ENCODE measurements at regions not wholly inside any gene's neighbourhood (a gene's known extent, or its start where the extent isn't known, plus 50 kb on each side); places are given as distances from the start of the nearest gene placed in this dataset.

GRCh38 chr17:413706-414380 is 61.2 kb upstream of the RPH3AL start:
- Histone ChIP-seq H3K36me3 (replicated peaks in 1 of 2; ENCODE audit: insufficient read depth in 1 of 2, low read depth in 2 of 2) (no peaks in the 10 kb centered on the region), H3K27me3 (no peaks in the 10 kb centered on the region), H3K4me3 (no peak overlapping the region), H3K9me3 (no peaks in the 10 kb centered on the region), H3K4me1 (peaks cover 24% of the 10 kb centered on the region), H3K27ac (no peak overlapping the region)
- intact Hi-C loops (cut with DNase I), result no loop called here
- DNase-seq (no peak), ATAC-seq (no peak)
- WGBS, 2 donors, result 55 to 85% methylated on average over 22 to 25 of the region's 25 CpGs
- TF ChIP-seq POLR2A (IDR thresholded peaks at IDR 0.05) (no peak), CTCF (IDR thresholded peaks at IDR 0.05) (no peak)

DNA sequence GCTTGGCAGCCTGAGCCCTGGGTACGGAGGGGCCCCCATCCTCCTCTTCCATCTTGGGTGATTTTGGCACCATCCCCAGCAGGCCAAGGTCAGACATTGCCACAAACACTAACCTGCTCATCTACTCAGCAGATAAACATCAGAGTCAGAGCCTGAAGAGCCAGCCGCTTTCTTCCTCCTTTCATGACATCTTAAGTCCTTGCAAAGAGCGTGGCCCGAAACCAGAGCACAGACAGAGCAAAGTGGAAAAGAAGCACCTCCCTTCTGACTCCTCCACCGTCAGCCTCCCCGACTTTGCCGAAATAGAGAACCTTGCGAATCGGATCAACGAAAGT is 60.4 kb upstream of the RPH3AL start:
- H3K27me3 ChIP-seq, result no peaks in the 10 kb centered on the region
- H3K36me3 ChIP-seq (replicated peaks in 1 of 2; ENCODE audit: insufficient read depth in 1 of 2, low read depth in 2 of 2), result no peaks in the 10 kb centered on the region
- DNase-seq, result no peak
- H3K27ac ChIP-seq, result no peak overlapping the region
- ATAC-seq, result no peak
- intact Hi-C loops (cut with DNase I), result no loop called here
- H3K9me3 ChIP-seq, result no peaks in the 10 kb centered on the region
- no peak for TF ChIP-seq CTCF (IDR thresholded peaks at IDR 0.05)
- 72 to 90% methylated on average over 9 to 10 of the region's 10 CpGs for WGBS, 2 donors
- peaks cover 24% of the 10 kb centered on the region for H3K4me1 ChIP-seq
- H3K4me3 ChIP-seq, result no peak overlapping the region

- Histone ChIP-seq H3K27ac (peak overlapping the region in 1 of 4 donors; percentile 2), H3K4me1 (peaks cover 24% of the 10 kb centered on the region), H3K4me3 (no peak overlapping the region), H3K9me3 (no peaks in the 10 kb centered on the region), H3K27me3 (no peaks in the 10 kb centered on the region), H3K36me3 (replicated peaks in 1 of 2; ENCODE audit: insufficient read depth in 1 of 2, low read depth in 2 of 2) (no peaks in the 10 kb centered on the region)
- WGBS, 2 donors, result 42 to 58% methylated on average over 12 to 15 of the region's 15 CpGs
- DNase-seq, result peak; percentile 53 to 65 (median 58)
- intact Hi-C loops (cut with DNase I), result no loop called here
- no peak for TF ChIP-seq POLR2A (IDR thresholded peaks at IDR 0.05)
- peak; percentile 36 to 80 (median 74) for TF ChIP-seq CTCF (IDR thresholded peaks at IDR 0.05)
- ATAC-seq, result no peak
Observed at GRCh38 chr17:412211-413015, 59.8 kb upstream of the RPH3AL start.

- 63 to 72% methylated on average over 12 of the region's 12 CpGs for WGBS, 2 donors
- no peak for DNase-seq
- H3K9me3 ChIP-seq, result no peaks in the 10 kb centered on the region
- ATAC-seq, result no peak
- no peaks in the 10 kb centered on the region for H3K27me3 ChIP-seq
- peaks cover 24% of the 10 kb centered on the region for H3K4me1 ChIP-seq
- no peaks in the 10 kb centered on the region for H3K36me3 ChIP-seq (replicated peaks in 1 of 2; ENCODE audit: insufficient read depth in 1 of 2, low read depth in 2 of 2)
- H3K27ac ChIP-seq, result peak overlapping the region in 1 of 4 donors; percentile 2
- H3K4me3 ChIP-seq, result no peak overlapping the region
- TF ChIP-seq CTCF (IDR thresholded peaks at IDR 0.05) (no peak), POLR2A (IDR thresholded peaks at IDR 0.05) (no peak)
- intact Hi-C loops (cut with DNase I), result no loop called here
Observed at GRCh38 chr17:411421-412120, 59.0 kb upstream of the RPH3AL start.

Measured in body of pancreas (tissue), 4 donors.